HL-60 (cell line): ENCODE measurements at regions not wholly inside any gene's neighbourhood (a gene's known extent, or its start where the extent isn't known, plus 50 kb on each side); places are given as distances from the start of the nearest gene placed in this dataset.

ENCODE experiments used
- CTCF ChIP-seq: IDR thresholded peaks from one replicate; pipeline ENCODE4 v1.5.1; 2011; ENCODE audit warnings: low read length, control low read depth, inconsistent platforms; ENCODE audit not compliant: insufficient read depth
- GABPA ChIP-seq: IDR thresholded peaks from 2 replicates; pipeline ENCODE4 v1.6.1; 2012; ENCODE audit warnings: low read depth
- POLR2AphosphoS5 ChIP-seq: IDR thresholded peaks from 2 replicates; pipeline ENCODE4 v1.6.1; 2012; ENCODE audit warnings: low read depth
- REST ChIP-seq: IDR thresholded peaks from 2 replicates; pipeline ENCODE4 v1.6.1; 2012; ENCODE audit warnings: low read depth; ENCODE audit not compliant: insufficient replicate concordance
- SPI1 ChIP-seq: IDR thresholded peaks from 2 replicates; pipeline ENCODE4 v1.6.1; 2012; ENCODE audit warnings: low read depth, mild to moderate bottlenecking, borderline replicate concordance

GRCh38 chr13:47798194-47798593 is 202.9 kb downstream of the SUCLA2 start:
- no peak for TF ChIP-seq GABPA
- no peak for TF ChIP-seq CTCF
- TF ChIP-seq POLR2AphosphoS5 = no peak
- no peak for TF ChIP-seq REST
- TF ChIP-seq SPI1 = no peak
